Esophagus muscularis mucosa (tissue), 4 donors: ENCODE measurements at regions not wholly inside any gene's neighbourhood (a gene's known extent, or its start where the extent isn't known, plus 50 kb on each side); places are given as distances from the start of the nearest gene placed in this dataset.

Source experiments
- DNase-seq: peaks from one replicate; pipeline ENCODE4 v3.0.0-alpha.2; 2017; ENCODE audit errors: extremely low spot score
- H3K27ac ChIP-seq, 4 donors: fragments of 200-600 bp; sonication (generic); replicated peaks in 1 of 4; 1 replicate in 3 of 4; 2 replicates in 1 of 4; pipeline ENCODE4 v1.5.1; 2016 to 2019; ENCODE audit warnings: mild to moderate bottlenecking in 1 of 4
- H3K27me3 ChIP-seq, 4 donors: fragments of 200-600 bp; sonication (generic); one replicate each; pipeline versions ENCODE4 v1.5.1 to v1.6.0; 2016 to 2019
- H3K36me3 ChIP-seq, 4 donors: fragments of 200-600 bp; sonication (generic); one replicate each; pipeline ENCODE4 v1.5.1; 2016 to 2019
- H3K4me1 ChIP-seq, 4 donors: fragments of 200-600 bp; sonication (generic); one replicate each; pipeline ENCODE4 v1.5.1; 2016 to 2019
- H3K4me3 ChIP-seq, 4 donors: fragments of 200-600 bp; sonication (generic); 1 replicate in 2 of 4; 2 replicates in 2 of 4; pipeline ENCODE4 v1.5.1; 2016 to 2019; ENCODE audit warnings: mild to moderate bottlenecking in 4 of 4, moderate library complexity in 1 of 4
- H3K9me3 ChIP-seq, 4 donors: fragments of 200-600 bp; sonication (generic); 1 replicate in 3 of 4; 2 replicates in 1 of 4; pipeline ENCODE4 v1.5.1; 2016 to 2019
- EP300 ChIP-seq: sonication (generic); formaldehyde crosslinking; IDR thresholded peaks from one replicate; pipeline ENCODE4 v1.6.1; 2017; ENCODE audit warnings: antibody characterized with exemption
- POLR2A ChIP-seq: fragments of 450-650 bp; IDR thresholded peaks from one replicate; pipeline ENCODE4 v1.6.1; 2017; ENCODE audit warnings: antibody characterized with exemption, moderate library complexity, mild to moderate bottlenecking, low read depth
- POLR2AphosphoS5 ChIP-seq, 2 donors: sonication (generic); formaldehyde crosslinking; IDR thresholded peaks; one replicate each; pipeline ENCODE4 v1.6.1; 2017; ENCODE audit warnings: antibody characterized with exemption in 2 of 2
- WGBS: methylation state at CpG from one replicate; pipeline ENCODE4 v1.1.5; 2018; 5-methylcytosine and 5-hydroxymethylcytosine counted together
- intact Hi-C: fragments of 100-400 bp; cut with DNase I; formaldehyde crosslinking; loops from one replicate; pipeline ENCODE4 v1.15.1; 2023
- TF ChIP-seq, protein P1 (sequence below), 3 experiments: fragments of 200-600 bp in 2 of 3; fragments of 450-650 bp in 1 of 3; sonication (generic) in 2 of 3; IDR thresholded peaks; one replicate each; pipeline ENCODE4 v1.5.1; 2017 to 2019; ENCODE audit warnings: antibody characterized with exemption in 3 of 3, mild to moderate bottlenecking in 2 of 3, moderate library complexity in 1 of 3

DNA sequence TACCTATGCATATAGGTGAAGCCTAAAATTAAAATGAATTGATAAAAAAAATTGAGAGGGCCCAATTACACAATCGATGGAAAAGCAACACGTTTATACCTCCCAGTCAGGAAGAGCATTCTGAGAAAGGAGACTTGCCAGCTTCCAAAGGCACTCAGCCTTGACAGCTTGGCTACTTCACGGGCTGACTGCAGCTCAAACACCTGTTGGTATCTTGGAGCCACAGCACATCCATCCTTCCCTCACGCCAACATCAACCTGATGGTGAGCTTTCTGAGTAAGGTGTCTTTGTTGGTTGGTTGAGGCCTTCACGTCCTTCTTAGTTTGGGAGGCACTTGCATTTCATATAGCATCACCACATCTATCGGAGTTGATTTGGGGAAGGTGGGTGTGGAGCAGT lies 598.9 kb upstream of the DIPK2B start:
- Histone ChIP-seq H3K4me3 (no peak overlapping the region), H3K27me3 (no peaks in the 10 kb centered on the region), H3K27ac (no peak overlapping the region), H3K4me1 (peaks cover 0 to 12% (median 0%) of the 10 kb centered on the region in 4 donors), H3K36me3 (no peaks in the 10 kb centered on the region), H3K9me3 (no peaks in the 10 kb centered on the region)
- 75% methylated on average over 6 of the region's 6 CpGs for WGBS
- TF ChIP-seq POLR2A (no peak), EP300 (no peak), POLR2AphosphoS5 (IDR thresholded peaks at IDR 0.05) (no peak)
- TF ChIP-seq, protein P1, sequence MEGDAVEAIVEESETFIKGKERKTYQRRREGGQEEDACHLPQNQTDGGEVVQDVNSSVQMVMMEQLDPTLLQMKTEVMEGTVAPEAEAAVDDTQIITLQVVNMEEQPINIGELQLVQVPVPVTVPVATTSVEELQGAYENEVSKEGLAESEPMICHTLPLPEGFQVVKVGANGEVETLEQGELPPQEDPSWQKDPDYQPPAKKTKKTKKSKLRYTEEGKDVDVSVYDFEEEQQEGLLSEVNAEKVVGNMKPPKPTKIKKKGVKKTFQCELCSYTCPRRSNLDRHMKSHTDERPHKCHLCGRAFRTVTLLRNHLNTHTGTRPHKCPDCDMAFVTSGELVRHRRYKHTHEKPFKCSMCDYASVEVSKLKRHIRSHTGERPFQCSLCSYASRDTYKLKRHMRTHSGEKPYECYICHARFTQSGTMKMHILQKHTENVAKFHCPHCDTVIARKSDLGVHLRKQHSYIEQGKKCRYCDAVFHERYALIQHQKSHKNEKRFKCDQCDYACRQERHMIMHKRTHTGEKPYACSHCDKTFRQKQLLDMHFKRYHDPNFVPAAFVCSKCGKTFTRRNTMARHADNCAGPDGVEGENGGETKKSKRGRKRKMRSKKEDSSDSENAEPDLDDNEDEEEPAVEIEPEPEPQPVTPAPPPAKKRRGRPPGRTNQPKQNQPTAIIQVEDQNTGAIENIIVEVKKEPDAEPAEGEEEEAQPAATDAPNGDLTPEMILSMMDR (IDR thresholded peaks at IDR 0.05): no peak
- intact Hi-C loops: no loop called here
- no peak for DNase-seq

DNA sequence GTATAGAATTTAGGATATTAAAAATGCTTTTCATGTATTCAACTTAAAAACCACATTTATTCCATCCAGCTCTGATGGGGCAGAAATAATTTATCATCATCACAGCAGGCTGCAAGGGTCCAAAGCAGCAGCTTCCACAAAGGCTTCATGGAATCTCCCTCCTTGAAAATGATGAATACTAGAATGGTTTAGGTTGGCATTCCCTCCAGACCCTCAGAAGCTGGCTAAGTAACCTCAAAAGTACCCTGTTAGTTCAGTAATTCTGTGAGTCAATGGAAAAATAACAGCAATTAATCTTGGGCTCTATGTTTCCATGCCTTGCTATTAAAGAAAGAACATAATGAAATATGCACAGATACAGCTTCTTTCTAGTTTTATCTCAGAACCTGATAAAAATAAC lies 594.9 kb upstream of the DIPK2B start:
- H3K4me3 ChIP-seq: no peak overlapping the region
- no peaks in the 10 kb centered on the region for H3K36me3 ChIP-seq
- H3K9me3 ChIP-seq: peaks cover 0 to 4% (median 0%) of the 10 kb centered on the region in 4 donors
- no peak overlapping the region for H3K27ac ChIP-seq
- peaks cover 0 to 2% (median 0%) of the 10 kb centered on the region in 4 donors for H3K27me3 ChIP-seq
- peaks cover 0 to 12% (median 0%) of the 10 kb centered on the region in 4 donors for H3K4me1 ChIP-seq
- intact Hi-C loops: no loop called here
- DNase-seq: no peak
- no peak for TF ChIP-seq POLR2A
- no peak for TF ChIP-seq EP300
- TF ChIP-seq, protein P1 (IDR thresholded peaks at IDR 0.05): no peak
- no peak for TF ChIP-seq POLR2AphosphoS5 (IDR thresholded peaks at IDR 0.05)

- TF ChIP-seq, protein P1 (IDR thresholded peaks at IDR 0.05): no peak
- TF ChIP-seq POLR2AphosphoS5 (IDR thresholded peaks at IDR 0.05) (no peak), POLR2A (no peak)
- Histone ChIP-seq H3K36me3 (no peaks in the 10 kb centered on the region), H3K27me3 (peaks cover 0 to 3% (median 0%) of the 10 kb centered on the region in 4 donors), H3K4me1 (peaks cover 0 to 12% (median 0%) of the 10 kb centered on the region in 4 donors), H3K9me3 (peaks cover 0 to 4% (median 0%) of the 10 kb centered on the region in 4 donors), H3K27ac (no peak overlapping the region), H3K4me3 (no peak overlapping the region)
- WGBS: 91% methylated on average over 1 of the region's 1 CpG
- no peak for DNase-seq
- intact Hi-C loops: no loop called here
Observed at GRCh38 chrX:45794995-45795337, 594.3 kb upstream of the DIPK2B start.

- WGBS: 63% methylated on average over 2 of the region's 2 CpGs
- Histone ChIP-seq H3K27ac (no peak overlapping the region), H3K36me3 (no peaks in the 10 kb centered on the region), H3K4me3 (no peak overlapping the region), H3K9me3 (peaks cover 0 to 4% (median 0%) of the 10 kb centered on the region in 4 donors), H3K27me3 (peaks cover 0 to 3% (median 0%) of the 10 kb centered on the region in 4 donors), H3K4me1 (peaks cover 0 to 12% (median 0%) of the 10 kb centered on the region in 4 donors)
- TF ChIP-seq EP300 (no peak), POLR2A (no peak), POLR2AphosphoS5 (IDR thresholded peaks at IDR 0.05) (no peak)
- TF ChIP-seq, protein P1 (IDR thresholded peaks at IDR 0.05): no peak
- intact Hi-C loops: no loop called here
- no peak for DNase-seq
Observed at GRCh38 chrX:45794323-45794994, 593.8 kb upstream of the DIPK2B start.

- peaks cover 0 to 3% (median 0%) of the 10 kb centered on the region in 4 donors for H3K27me3 ChIP-seq
- no peak overlapping the region for H3K27ac ChIP-seq
- peak; percentile 19 to 28 for TF ChIP-seq POLR2AphosphoS5 (IDR thresholded peaks at IDR 0.05)
- TF ChIP-seq, protein P1 (IDR thresholded peaks at IDR 0.05): no peak
- no peak for DNase-seq
- intact Hi-C loops: no loop called here
- peaks cover 0 to 4% (median 0%) of the 10 kb centered on the region in 4 donors for H3K9me3 ChIP-seq
- H3K4me3 ChIP-seq: no peak overlapping the region
- no peaks in the 10 kb centered on the region for H3K4me1 ChIP-seq
- H3K36me3 ChIP-seq: no peaks in the 10 kb centered on the region
- 42% methylated on average over 8 of the region's 8 CpGs for WGBS
Observed at GRCh38 chrX:45788941-45789348, 588.3 kb upstream of the DIPK2B start.
